K562 (cell line): ENCODE measurements at regions not wholly inside any gene's neighbourhood (a gene's known extent, or its start where the extent isn't known, plus 50 kb on each side); places are given as distances from the start of the nearest gene placed in this dataset.

ENCODE experiments used
- ERF ChIP-seq: fragments of 450-650 bp; formaldehyde crosslinking; IDR thresholded peaks from 2 replicates; pipeline ENCODE4 v1.4.0; 2020; ENCODE audit warnings: mild to moderate bottlenecking, mixed read lengths
- EZH2 ChIP-seq: IDR thresholded peaks from 2 replicates; pipeline ENCODE4 v1.6.1; 2012; ENCODE audit warnings: low read depth, mild to moderate bottlenecking, inconsistent platforms, low read length, borderline replicate concordance
- POLR2A ChIP-seq: fragments of 450-650 bp; conservative IDR thresholded peaks from 2 replicates; pipeline ENCODE4 v1.6.1; 2016
- POLR2AphosphoS5 ChIP-seq: IDR thresholded peaks from 2 replicates; pipeline ENCODE4 v1.6.1; 2011; ENCODE audit warnings: mild to moderate bottlenecking, low read depth, low read length, moderate library complexity; ENCODE audit not compliant: control insufficient read depth, insufficient read depth
- RCOR1 ChIP-seq, 2 experiments: IDR thresholded peaks; 2 replicates each; pipeline ENCODE4 v1.6.1; 2012; ENCODE audit warnings: low read depth in 2 of 2, low read length in 2 of 2, borderline replicate concordance in 1 of 2, improper control_type of control experiment in 1 of 2
- SPI1 ChIP-seq: IDR thresholded peaks from 2 replicates; pipeline ENCODE4 v1.6.1; 2011; ENCODE audit warnings: low read depth, low read length, control low read depth, borderline replicate concordance
- STAG1 ChIP-seq: sonication (generic); formaldehyde crosslinking; IDR thresholded peaks from 2 replicates; pipeline ENCODE4 v1.5.0; 2020; ENCODE audit warnings: missing genetic modification reagents, borderline replicate concordance
- XRCC4 ChIP-seq: IDR thresholded peaks from one replicate; pipeline ENCODE4 v1.6.1; 2011; ENCODE audit not compliant: insufficient read depth, insufficient read length; ENCODE audit errors: extremely low read depth
- ZNF165 ChIP-seq: fragments of 250-450 bp; sonication (Bioruptor Pico); IDR thresholded peaks from 2 replicates; pipeline ENCODE4 v1.4.0; 2020; ENCODE audit warnings: borderline replicate concordance
- ZNF274 ChIP-seq: IDR thresholded peaks from 2 replicates; pipeline ENCODE4 v1.6.1; 2011; ENCODE audit warnings: low read depth, mild to moderate bottlenecking, low read length, moderate library complexity, borderline replicate concordance
- TF ChIP-seq, protein P1 (sequence below): fragments of 250-450 bp; sonication (Bioruptor Pico); IDR thresholded peaks from 2 replicates; pipeline ENCODE4 v1.4.0; 2020; ENCODE audit warnings: mild to moderate bottlenecking
- TF ChIP-seq, protein P2 (sequence below): sonication (generic); formaldehyde crosslinking; IDR thresholded peaks from 2 replicates; pipeline ENCODE4 v1.8.1; 2022; ENCODE audit warnings: missing genetic modification reagents
- TF ChIP-seq, protein P3 (sequence below), 3 experiments: IDR thresholded peaks in 2 of 3; conservative IDR thresholded peaks in 1 of 3; 2 replicates each; pipeline ENCODE4 v1.5.1; 2011 to 2012; ENCODE audit warnings: low read length in 3 of 3, mild to moderate bottlenecking in 3 of 3, control low read depth in 2 of 3, improper control_type of control experiment in 1 of 3, inconsistent platforms in 1 of 3, low read depth in 1 of 3, mixed read lengths in 1 of 3, moderate library complexity in 1 of 3; ENCODE audit not compliant: insufficient read depth in 2 of 3
- TF ChIP-seq, protein P4 (sequence below): fragments of 250-450 bp; sonication (Bioruptor Pico); IDR thresholded peaks from 2 replicates; pipeline ENCODE4 v1.8.0; 2022; ENCODE audit warnings: moderate library complexity, mild to moderate bottlenecking, inconsistent platforms

DNA sequence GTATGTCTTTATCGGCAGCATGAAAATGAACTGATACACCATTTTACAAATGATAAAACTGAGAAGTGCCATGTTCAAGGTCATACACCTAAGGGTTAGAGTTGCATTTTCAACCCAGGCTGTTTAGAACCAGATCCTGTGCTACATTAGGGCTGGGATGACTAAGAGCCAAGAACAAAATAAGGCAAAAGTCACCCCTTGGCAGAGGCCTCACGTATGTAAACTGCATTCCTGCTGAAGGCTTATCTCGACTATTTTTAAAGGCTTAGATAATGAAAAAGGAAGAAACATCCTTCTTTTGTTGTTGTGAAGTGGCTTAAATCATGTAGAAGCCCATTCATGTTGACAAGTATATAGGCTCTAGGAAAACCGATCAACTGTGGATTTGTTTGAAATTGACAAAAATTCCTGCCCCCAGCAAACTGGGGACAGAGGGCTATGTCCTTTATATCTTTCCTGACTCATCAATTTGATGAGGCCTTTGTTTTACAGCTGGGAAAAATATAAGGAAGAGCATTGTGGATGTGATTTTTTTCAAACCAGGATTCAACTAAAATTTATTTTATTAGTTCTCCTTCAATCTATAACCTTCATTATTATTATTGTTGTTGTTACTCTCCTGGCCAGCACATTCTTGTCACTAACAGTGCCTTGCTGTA lies 196.5 kb downstream of the SNX18 start:
- TF ChIP-seq, protein P1, sequence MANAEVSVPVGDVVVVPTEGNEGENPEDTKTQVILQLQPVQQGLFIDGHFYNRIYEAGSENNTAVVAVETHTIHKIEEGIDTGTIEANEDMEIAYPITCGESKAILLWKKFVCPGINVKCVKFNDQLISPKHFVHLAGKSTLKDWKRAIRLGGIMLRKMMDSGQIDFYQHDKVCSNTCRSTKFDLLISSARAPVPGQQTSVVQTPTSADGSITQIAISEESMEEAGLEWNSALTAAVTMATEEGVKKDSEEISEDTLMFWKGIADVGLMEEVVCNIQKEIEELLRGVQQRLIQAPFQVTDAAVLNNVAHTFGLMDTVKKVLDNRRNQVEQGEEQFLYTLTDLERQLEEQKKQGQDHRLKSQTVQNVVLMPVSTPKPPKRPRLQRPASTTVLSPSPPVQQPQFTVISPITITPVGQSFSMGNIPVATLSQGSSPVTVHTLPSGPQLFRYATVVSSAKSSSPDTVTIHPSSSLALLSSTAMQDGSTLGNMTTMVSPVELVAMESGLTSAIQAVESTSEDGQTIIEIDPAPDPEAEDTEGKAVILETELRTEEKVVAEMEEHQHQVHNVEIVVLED: no peak
- TF ChIP-seq ZNF165 (CRISPR knock-in tag): no peak
- TF ChIP-seq ERF (CRISPR knock-in tag): no peak
- no peak for TF ChIP-seq SPI1
- TF ChIP-seq ZNF274: no peak
- no peak for TF ChIP-seq POLR2A
- TF ChIP-seq EZH2: no peak
- TF ChIP-seq, protein P2, sequence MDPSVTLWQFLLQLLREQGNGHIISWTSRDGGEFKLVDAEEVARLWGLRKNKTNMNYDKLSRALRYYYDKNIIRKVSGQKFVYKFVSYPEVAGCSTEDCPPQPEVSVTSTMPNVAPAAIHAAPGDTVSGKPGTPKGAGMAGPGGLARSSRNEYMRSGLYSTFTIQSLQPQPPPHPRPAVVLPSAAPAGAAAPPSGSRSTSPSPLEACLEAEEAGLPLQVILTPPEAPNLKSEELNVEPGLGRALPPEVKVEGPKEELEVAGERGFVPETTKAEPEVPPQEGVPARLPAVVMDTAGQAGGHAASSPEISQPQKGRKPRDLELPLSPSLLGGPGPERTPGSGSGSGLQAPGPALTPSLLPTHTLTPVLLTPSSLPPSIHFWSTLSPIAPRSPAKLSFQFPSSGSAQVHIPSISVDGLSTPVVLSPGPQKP: no peak
- no peak for TF ChIP-seq RCOR1 (IDR thresholded peaks at IDR 0.05; ENCODE audit: borderline replicate concordance in 1 of 2, low read depth in 2 of 2, low read length in 2 of 2)
- no peak for TF ChIP-seq POLR2AphosphoS5
- TF ChIP-seq, protein P3, sequence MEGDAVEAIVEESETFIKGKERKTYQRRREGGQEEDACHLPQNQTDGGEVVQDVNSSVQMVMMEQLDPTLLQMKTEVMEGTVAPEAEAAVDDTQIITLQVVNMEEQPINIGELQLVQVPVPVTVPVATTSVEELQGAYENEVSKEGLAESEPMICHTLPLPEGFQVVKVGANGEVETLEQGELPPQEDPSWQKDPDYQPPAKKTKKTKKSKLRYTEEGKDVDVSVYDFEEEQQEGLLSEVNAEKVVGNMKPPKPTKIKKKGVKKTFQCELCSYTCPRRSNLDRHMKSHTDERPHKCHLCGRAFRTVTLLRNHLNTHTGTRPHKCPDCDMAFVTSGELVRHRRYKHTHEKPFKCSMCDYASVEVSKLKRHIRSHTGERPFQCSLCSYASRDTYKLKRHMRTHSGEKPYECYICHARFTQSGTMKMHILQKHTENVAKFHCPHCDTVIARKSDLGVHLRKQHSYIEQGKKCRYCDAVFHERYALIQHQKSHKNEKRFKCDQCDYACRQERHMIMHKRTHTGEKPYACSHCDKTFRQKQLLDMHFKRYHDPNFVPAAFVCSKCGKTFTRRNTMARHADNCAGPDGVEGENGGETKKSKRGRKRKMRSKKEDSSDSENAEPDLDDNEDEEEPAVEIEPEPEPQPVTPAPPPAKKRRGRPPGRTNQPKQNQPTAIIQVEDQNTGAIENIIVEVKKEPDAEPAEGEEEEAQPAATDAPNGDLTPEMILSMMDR (IDR thresholded peaks at IDR 0.05 in 2 of 3, conservative IDR thresholded peaks at IDR 0.05 in 1 of 3; ENCODE audit: insufficient read depth in 2 of 3, low read depth in 1 of 3, low read length in 3 of 3): no peak
- TF ChIP-seq STAG1 (CRISPR knock-in tag): no peak
- TF ChIP-seq, protein P4, sequence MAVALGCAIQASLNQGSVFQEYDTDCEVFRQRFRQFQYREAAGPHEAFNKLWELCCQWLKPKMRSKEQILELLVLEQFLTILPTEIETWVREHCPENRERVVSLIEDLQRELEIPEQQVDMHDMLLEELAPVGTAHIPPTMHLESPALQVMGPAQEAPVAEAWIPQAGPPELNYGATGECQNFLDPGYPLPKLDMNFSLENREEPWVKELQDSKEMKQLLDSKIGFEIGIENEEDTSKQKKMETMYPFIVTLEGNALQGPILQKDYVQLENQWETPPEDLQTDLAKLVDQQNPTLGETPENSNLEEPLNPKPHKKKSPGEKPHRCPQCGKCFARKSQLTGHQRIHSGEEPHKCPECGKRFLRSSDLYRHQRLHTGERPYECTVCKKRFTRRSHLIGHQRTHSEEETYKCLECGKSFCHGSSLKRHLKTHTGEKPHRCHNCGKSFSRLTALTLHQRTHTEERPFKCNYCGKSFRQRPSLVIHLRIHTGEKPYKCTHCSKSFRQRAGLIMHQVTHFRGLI (CRISPR knock-in tag): no peak
- no peak for TF ChIP-seq XRCC4
